Breast epithelium (tissue), 3 donors: ENCODE measurements at regions not wholly inside any gene's neighbourhood (a gene's known extent, or its start where the extent isn't known, plus 50 kb on each side); places are given as distances from the start of the nearest gene placed in this dataset.

Experiments
- CTCF ChIP-seq, 3 donors: fragments of 450-650 bp; IDR thresholded peaks; one replicate each; pipeline ENCODE4 v1.5.1; 2016 to 2017; ENCODE audit warnings: antibody characterized with exemption in 3 of 3, mild to moderate bottlenecking in 3 of 3, moderate library complexity in 3 of 3
- POLR2AphosphoS5 ChIP-seq, 3 donors: sonication (generic); formaldehyde crosslinking; IDR thresholded peaks; one replicate each; pipeline ENCODE4 v1.6.1; 2017; ENCODE audit warnings: antibody characterized with exemption in 3 of 3

DNA sequence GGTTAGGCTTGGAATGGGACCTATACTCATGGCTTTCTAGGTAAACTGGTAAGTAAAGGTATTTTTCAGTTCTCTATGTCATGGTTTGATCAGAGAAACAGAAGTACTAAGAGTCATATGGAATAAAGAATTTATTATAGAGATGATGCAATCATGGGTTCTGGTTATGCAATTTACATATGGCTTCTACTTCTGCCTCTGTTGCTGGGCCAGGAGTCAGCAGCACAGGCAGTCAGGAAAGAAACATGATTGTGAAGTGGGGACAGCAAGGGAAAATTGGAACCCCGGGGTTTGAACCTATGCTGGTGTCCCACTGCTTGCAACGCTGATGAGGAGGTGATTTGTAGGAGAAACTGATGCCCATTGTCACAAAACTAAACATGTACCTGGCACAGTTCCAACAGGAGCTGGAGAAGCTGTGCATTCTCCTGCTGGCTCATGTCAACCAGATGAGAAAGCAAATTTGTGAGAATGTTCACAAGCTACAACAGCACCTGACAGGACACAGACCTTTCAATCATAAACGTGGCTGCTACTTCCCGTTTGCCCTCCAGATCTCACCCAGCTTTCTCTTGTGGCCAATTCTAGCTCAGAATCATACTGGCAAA lies 887.1 kb downstream of the TFAP2A start:
- TF ChIP-seq POLR2AphosphoS5 (IDR thresholded peaks at IDR 0.05) (no peak), CTCF (IDR thresholded peaks at IDR 0.05) (no peak)
